NCI-H146 treated with DMSO at 0.1 percent for 48 hours (cell line): ENCODE measurements at regions not wholly inside any gene's neighbourhood (a gene's known extent, or its start where the extent isn't known, plus 50 kb on each side); places are given as distances from the start of the nearest gene placed in this dataset.

ENCODE experiments used
- DNase-seq: peaks from one replicate; lab custom pipeline; 2025; ENCODE audit not compliant: unreplicated experiment; lab: John Stamatoyannopoulos, UW

DNA sequence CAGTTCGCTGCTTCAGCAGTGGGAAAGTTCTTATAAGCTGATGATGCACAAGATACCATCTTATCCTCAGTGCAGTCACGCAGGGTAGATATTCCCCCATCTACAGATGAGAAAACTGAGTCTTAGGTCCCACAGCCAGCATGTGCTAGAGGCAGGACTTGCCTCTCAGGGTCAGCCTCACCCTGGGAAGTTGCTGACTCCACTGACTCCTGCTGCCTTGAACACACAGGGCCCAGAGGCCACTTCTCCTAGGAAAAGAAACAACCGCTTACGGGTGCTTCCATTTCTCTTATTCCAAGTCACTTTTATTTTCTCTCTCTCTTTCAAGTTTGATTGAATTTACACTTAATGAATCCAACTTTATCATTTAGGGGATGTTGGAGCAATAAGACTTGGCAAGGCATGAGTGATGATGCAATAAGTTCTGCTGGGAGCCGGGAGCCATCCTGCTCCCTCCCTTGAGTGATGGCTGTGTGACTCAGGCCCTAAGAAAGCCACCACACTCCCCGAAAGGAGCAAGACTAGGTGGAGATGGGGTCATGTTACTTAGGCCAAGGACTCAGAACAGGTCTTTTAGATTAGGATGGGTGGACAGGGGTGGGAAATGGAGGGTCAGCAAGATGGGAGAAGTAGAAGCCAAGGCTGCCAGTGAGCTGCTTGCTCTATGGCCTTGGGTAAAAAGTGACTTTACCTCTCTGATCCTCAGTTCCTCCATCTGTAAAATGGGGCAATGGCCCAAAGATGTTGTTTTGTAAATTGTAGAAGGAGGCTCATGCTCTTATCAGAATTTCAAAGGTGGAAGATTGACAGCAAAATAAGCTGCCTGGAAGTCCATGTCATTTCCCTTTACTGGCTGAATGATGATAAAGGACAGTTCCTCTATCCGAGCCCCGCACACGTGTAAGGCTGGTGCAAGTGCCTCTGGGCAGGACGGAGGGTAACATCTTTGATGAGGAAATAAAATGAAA lies 67.4 kb upstream of the ZNF618 start:
- DNase-seq = no peak

DNA sequence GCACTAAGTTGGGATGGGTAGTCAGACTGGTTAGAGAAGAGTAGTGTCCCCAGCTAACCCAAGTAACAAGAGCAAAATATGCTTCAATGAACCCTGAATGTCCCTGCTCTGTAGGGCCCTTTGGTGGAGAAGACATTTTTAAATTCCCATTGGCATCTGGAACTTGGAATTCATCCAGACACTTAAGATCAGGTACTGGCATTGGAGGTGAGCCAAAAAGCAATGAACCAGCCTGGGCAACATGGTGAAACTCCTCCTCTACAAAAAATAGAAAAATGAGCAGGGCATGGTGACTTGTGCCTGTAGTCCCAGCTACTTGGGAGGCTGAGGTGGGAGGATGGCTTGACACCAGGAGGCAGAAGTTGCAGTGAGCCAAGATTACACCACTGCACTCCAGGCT lies 58.9 kb upstream of the ZNF618 start:
- no peak for DNase-seq

DNA sequence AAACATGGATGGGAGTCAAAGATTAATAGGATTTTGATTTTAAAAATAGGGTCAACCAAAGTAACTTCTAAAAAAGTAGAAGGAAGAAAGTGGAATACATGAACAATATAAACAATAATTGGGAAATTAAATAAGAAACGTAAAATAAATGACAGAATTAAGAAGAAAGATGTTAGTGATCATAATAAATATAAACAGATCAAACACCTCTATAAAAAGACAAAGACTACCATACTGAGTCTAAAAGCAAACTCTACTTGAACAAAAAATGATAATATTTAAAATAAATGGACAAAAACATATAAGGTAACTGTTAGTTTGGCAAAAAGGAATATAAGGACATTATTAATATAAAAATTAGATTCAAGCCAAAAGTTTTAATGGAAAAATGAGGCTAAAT lies 57.7 kb upstream of the ZNF618 start:
- DNase-seq = no peak

DNA sequence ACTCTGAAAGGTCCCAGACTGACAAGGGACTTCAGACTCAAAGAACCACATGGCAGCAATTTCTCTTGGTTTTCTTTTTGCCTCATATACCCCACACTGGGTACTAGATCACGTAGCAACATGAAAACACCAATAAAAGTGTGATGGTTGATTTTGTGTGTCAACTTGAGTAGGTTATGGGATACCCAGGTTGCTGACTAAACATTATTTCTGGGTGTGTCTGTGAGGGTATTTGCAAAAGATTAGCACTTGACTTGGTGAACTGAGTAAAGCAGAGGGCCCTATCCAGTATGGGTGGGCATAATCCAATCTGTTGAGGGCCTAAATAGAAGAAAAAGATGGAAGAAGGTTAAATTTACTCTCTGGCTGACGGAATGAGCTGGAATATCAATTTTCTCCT lies 53.8 kb upstream of the ZNF618 start:
- no peak for DNase-seq

DNA sequence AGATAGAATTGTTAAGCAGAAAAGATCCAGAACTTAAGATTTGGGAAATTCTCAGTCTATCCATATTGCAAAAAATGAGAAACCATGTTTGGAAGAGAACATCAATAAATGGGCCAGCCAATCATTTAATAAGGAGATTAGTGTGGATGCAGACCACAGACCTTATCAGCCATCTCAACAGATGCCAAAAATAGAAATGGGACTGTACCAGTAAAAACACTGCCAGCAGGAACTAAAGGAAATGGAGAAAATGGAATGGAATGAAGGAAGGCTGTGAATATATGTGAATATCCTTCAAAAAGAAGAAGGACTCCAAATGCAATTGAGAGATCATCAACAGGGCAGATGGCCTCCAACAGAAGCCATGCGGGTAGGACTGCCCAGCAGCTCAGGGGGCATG lies 52.7 kb upstream of the ZNF618 start:
- no peak for DNase-seq
